Right lobe of liver (tissue), 6 donors: ENCODE measurements at regions not wholly inside any gene's neighbourhood (a gene's known extent, or its start where the extent isn't known, plus 50 kb on each side); places are given as distances from the start of the nearest gene placed in this dataset.

ENCODE experiments used
- ATAC-seq, 4 donors: fragments of 200-7000 bp; cut with Tn5 transposase; one replicate each; pipeline ENCODE4 v1.9.1; 2020; ENCODE audit warnings: mild to moderate bottlenecking in 4 of 4, moderate library complexity in 4 of 4
- DNase-seq, 3 donors: peaks; one replicate each; pipeline ENCODE4 v3.0.0-alpha.2; 2020
- H3K27ac ChIP-seq, 3 donors: fragments of 200-600 bp; one replicate each; pipeline ENCODE4 v1.8.0; 2022
- H3K27me3 ChIP-seq, 2 donors: fragments of 200-600 bp; one replicate each; pipeline ENCODE4 v1.8.0; 2022
- H3K36me3 ChIP-seq, 4 donors: fragments of 200-600 bp; sonication (generic) in 1 of 4; one replicate each; pipeline versions ENCODE4 v1.5.1 to v1.8.0; 2017 to 2022; ENCODE audit warnings: control low read depth in 1 of 4
- H3K4me1 ChIP-seq, 4 donors: fragments of 200-600 bp; sonication (generic) in 1 of 4; one replicate each; pipeline versions ENCODE4 v1.5.1 to v1.8.0; 2017 to 2022; ENCODE audit warnings: control low read depth in 1 of 4
- H3K4me3 ChIP-seq, 3 donors: fragments of 200-600 bp; one replicate each; pipeline ENCODE4 v1.8.0; 2022
- H3K9me3 ChIP-seq, 4 donors: fragments of 200-600 bp; sonication (generic) in 1 of 4; one replicate each; pipeline versions ENCODE4 v1.5.1 to v1.8.0; 2017 to 2022; ENCODE audit warnings: control low read depth in 1 of 4
- CTCF ChIP-seq, 4 donors: fragments of 200-600 bp in 3 of 4; fragments of 450-650 bp in 1 of 4; IDR thresholded peaks; one replicate each; pipeline versions ENCODE4 v1.5.1 to v1.8.0; 2016 to 2022; ENCODE audit warnings: antibody characterized with exemption in 4 of 4, mild to moderate bottlenecking in 2 of 4
- POLR2A ChIP-seq: fragments of 450-650 bp; IDR thresholded peaks from one replicate; pipeline ENCODE4 v1.6.1; 2017; ENCODE audit warnings: antibody characterized with exemption, mild to moderate bottlenecking
- WGBS: methylation state at CpG from one replicate; pipeline ENCODE4 v1.1.6; 2018; ENCODE audit warnings: low coverage, low lambda C conversion rate; ENCODE audit not compliant: insufficient coverage; ENCODE audit errors: missing lambda C conversion rate; 5-methylcytosine and 5-hydroxymethylcytosine counted together
- intact Hi-C, 2 donors: fragments of 100-400 bp; cut with DNase I; formaldehyde crosslinking; loops; one replicate each; pipeline versions ENCODE4 v1.11.2 to v1.14.1; 2022
- donor health status: DM: no; HTN: yes; CAD: no.
- donor health status: DM: no; HTN: no; CAD: no.
- donor health status: DM: no; HTN: no; CAD: no.
- donor health status: DM: no; HTN: yes; CAD: no.
- donor health status: DM: no; HTN: yes; CAD: no.

- Histone ChIP-seq H3K9me3 (no peaks in the 10 kb centered on the region), H3K4me1 (no peaks in the 10 kb centered on the region), H3K27me3 (no peaks in the 10 kb centered on the region), H3K4me3 (no peak overlapping the region), H3K27ac (no peak overlapping the region), H3K36me3 (no peaks in the 10 kb centered on the region)
- intact Hi-C loops: no loop called here
- WGBS: 54% methylated on average over 2 of the region's 6 CpGs
- TF ChIP-seq CTCF (IDR thresholded peaks at IDR 0.05): no peak
- no peak for TF ChIP-seq POLR2A
- no peak for ATAC-seq
- no peak for DNase-seq
Measured at GRCh38 chr2:236847023-236847422, 238.7 kb upstream of the COPS8 start.

GRCh38 chr2:236847538-236848263 lies 238.0 kb upstream of the COPS8 start:
- intact Hi-C loops: no loop called here
- ATAC-seq (no peak), DNase-seq (no peak)
- Histone ChIP-seq H3K36me3 (no peaks in the 10 kb centered on the region), H3K27me3 (no peaks in the 10 kb centered on the region), H3K4me3 (no peak overlapping the region), H3K27ac (no peak overlapping the region), H3K9me3 (no peaks in the 10 kb centered on the region), H3K4me1 (no peaks in the 10 kb centered on the region)
- TF ChIP-seq POLR2A: no peak
- no peak for TF ChIP-seq CTCF (IDR thresholded peaks at IDR 0.05)
- WGBS: 91% methylated on average over 3 of the region's 3 CpGs

- no peaks in the 10 kb centered on the region for H3K36me3 ChIP-seq
- H3K27me3 ChIP-seq: no peaks in the 10 kb centered on the region
- WGBS: 83% methylated on average over 4 of the region's 11 CpGs
- ATAC-seq (no peak), DNase-seq (no peak)
- H3K27ac ChIP-seq: no peak overlapping the region
- intact Hi-C loops: no loop called here
- no peak overlapping the region for H3K4me3 ChIP-seq
- H3K9me3 ChIP-seq: no peaks in the 10 kb centered on the region
- H3K4me1 ChIP-seq: no peaks in the 10 kb centered on the region
- TF ChIP-seq CTCF (IDR thresholded peaks at IDR 0.05) (no peak), POLR2A (no peak)
Measured at GRCh38 chr2:236848501-236848900, 237.2 kb upstream of the COPS8 start.

- Histone ChIP-seq H3K36me3 (no peaks in the 10 kb centered on the region), H3K4me1 (no peaks in the 10 kb centered on the region), H3K27ac (no peak overlapping the region), H3K9me3 (no peaks in the 10 kb centered on the region), H3K27me3 (no peaks in the 10 kb centered on the region), H3K4me3 (no peak overlapping the region)
- TF ChIP-seq POLR2A (no peak), CTCF (IDR thresholded peaks at IDR 0.05) (no peak)
- ATAC-seq (no peak), DNase-seq (no peak)
- intact Hi-C loops: no loop called here
- WGBS: 8% methylated on average over 1 of the region's 2 CpGs
Measured at GRCh38 chr2:236849508-236849907, 236.2 kb upstream of the COPS8 start.
